ENCODE measurements at regions not wholly inside any gene's neighbourhood (a gene's known extent, or its start where the extent isn't known, plus 50 kb on each side); places are given as distances from the start of the nearest gene placed in this dataset.

DNA sequence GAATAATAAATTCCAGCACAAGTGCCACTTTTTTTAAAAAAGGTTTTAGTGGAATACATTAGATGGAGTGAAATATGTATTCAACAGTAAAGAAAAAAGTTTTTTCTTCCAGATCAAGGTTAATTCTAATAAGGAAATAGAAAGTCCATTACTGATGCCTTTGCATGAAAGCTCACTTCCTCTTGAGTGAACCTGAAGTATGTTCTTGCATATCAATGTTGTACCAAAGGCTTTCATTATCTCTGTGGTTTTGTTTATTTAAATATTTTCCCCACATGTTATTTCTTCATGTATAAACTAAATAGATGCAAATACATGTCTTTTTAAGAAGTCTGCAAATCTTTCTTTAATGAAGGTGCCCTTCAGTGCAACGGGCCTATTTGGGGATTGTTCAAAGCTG lies 307.9 kb downstream of the C4orf33 start:
- TF ChIP-seq CTCF (IDR thresholded peaks at IDR 0.05) (no peak), ZFX (IDR thresholded peaks at IDR 0.05; ENCODE audit: borderline replicate concordance) (no peak)
- H3K27ac ChIP-seq, result no peak overlapping the region

DNA sequence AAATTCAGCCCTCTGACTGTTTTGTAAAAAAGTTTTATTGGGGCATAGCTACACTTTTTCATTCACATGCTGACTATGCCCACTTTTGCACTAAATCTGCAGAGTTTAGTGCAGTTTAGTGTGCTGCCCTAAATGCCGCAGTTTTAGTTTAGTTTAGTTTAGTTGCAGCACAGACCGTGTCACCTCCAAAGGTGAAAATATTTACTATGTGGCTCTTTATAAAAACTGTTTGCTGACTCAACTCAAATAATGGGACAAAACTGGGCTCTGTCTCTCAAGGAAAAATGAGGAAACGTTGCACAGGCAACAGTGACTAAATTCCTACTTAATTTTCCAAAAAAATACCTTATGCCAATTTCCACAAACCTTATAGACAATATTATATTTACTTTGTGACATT lies 314.2 kb downstream of the C4orf33 start:
- TF ChIP-seq ZFX (IDR thresholded peaks at IDR 0.05; ENCODE audit: borderline replicate concordance), result no peak
- no peak for TF ChIP-seq CTCF (IDR thresholded peaks at IDR 0.05)
- H3K27ac ChIP-seq, result no peak overlapping the region

DNA sequence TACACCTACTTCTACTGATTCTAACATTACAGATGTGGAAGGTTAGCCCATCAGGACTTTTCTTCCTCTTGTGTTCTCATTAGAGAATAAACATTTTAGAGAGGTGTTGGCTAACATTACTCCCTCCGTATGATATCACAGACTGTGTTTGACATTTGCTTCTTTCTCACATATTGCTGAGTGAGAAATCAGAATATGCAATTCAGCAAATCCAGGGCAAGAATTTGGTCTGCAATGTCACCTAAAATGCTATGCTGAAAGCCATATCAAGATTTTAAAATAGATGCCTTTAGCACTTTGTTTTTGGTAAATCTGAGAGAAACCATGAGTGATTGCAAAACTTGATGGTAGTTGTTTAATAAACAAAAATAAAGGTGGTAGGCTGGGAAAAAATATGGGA lies 319.1 kb downstream of the C4orf33 start:
- H3K27ac ChIP-seq, result no peak overlapping the region
- TF ChIP-seq CTCF (IDR thresholded peaks at IDR 0.05), result no peak
- TF ChIP-seq ZFX (IDR thresholded peaks at IDR 0.05; ENCODE audit: borderline replicate concordance), result no peak

DNA sequence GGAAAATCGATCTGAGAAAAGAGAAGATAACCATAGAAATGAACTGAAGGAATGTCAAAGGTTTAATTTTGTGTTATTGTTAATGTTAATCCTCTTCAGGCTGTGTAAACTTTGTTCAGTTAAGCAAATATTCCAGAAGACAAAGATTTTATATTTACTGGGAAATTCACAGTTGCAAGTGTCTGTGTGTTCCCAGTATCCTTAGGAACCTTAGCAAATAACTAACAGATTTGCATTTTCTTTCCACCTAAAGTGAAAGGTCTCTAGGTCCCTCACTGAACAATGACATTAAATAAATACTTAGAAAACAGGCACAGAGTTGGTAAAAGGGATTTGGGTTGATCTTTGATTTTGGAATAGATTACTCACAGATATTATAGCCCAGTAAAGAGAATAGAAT lies 324.7 kb downstream of the C4orf33 start:
- no peak overlapping the region for H3K27ac ChIP-seq
- no peak for TF ChIP-seq ZFX (IDR thresholded peaks at IDR 0.05; ENCODE audit: borderline replicate concordance)
- no peak for TF ChIP-seq CTCF (IDR thresholded peaks at IDR 0.05)

- no peak overlapping the region for H3K27ac ChIP-seq
- TF ChIP-seq CTCF (IDR thresholded peaks at IDR 0.05) (no peak), ZFX (IDR thresholded peaks at IDR 0.05; ENCODE audit: borderline replicate concordance) (no peak)
These were observed 326.3 kb downstream of the C4orf33 start for GRCh38 chr4:129422277-129422676.

GRCh38 chr4:129428454-129428853 lies 332.5 kb downstream of the C4orf33 start:
- H3K27ac ChIP-seq, result no peak overlapping the region
- TF ChIP-seq ZFX (IDR thresholded peaks at IDR 0.05; ENCODE audit: borderline replicate concordance), result no peak

DNA sequence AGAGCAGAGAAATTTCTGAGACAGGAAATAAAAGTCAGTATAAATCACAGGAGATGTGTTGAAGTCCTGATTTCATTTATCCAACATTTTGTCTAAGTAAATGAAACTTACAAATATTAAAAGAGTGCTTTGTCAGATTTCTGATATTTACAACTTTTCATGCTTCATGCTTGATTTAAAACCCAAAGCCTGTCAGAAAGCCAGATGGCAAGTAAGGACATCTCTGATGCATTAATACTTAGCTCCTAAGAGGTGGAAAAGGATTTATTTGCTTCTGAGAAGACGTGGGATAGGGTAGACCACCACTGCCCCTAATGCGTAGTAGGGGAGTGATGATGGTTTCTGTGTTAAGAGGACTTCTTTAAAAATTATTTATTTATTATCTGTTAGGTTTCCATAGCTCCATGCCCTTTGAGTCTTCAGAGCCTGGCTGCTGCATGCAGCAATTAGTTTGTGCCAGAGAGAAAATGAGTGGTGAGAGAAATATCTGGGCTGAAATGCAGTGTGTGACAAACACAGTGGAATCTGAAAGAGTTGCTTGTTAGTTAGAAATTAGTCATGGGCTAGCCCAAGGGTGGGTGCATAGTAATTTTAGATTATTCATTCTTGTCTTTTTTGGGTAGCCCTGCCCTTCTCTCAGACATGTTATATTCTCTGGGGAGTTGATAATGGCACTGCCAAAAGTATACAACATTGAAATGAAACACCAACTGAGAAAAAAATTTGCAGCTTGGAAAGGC lies 333.8 kb downstream of the C4orf33 start:
- no peak for TF ChIP-seq ZFX (IDR thresholded peaks at IDR 0.05; ENCODE audit: borderline replicate concordance)
- no peak for TF ChIP-seq CTCF (IDR thresholded peaks at IDR 0.05)
- no peak overlapping the region for H3K27ac ChIP-seq

- no peak overlapping the region for H3K27ac ChIP-seq
- TF ChIP-seq CTCF (IDR thresholded peaks at IDR 0.05) (no peak), ZFX (IDR thresholded peaks at IDR 0.05; ENCODE audit: borderline replicate concordance) (no peak)
These were observed 341.4 kb downstream of the C4orf33 start for GRCh38 chr4:129437347-129437746.
